CD4-positive, alpha-beta T cell treated with Interleukin-15 for 4 hours (primary cell): ENCODE measurements at regions not wholly inside any gene's neighbourhood (a gene's known extent, or its start where the extent isn't known, plus 50 kb on each side); places are given as distances from the start of the nearest gene placed in this dataset.

Source experiments
- DNase-seq: peaks from one replicate; pipeline ENCODE4 v3.0.0-alpha.2; 2020; ENCODE audit warnings: low spot score

GRCh38 chr11:127137771-127138280 lies 137.3 kb upstream of the KIRREL3 start:
- no peak for DNase-seq

- DNase-seq, result no peak
Measured at GRCh38 chr11:127136438-127136837, 135.9 kb upstream of the KIRREL3 start.

- no peak for DNase-seq
Measured at GRCh38 chr11:127135256-127135655, 134.7 kb upstream of the KIRREL3 start.

GRCh38 chr11:127133061-127133460 lies 132.5 kb upstream of the KIRREL3 start:
- DNase-seq, result no peak

- no peak for DNase-seq
Measured at GRCh38 chr11:127130321-127130720, 129.8 kb upstream of the KIRREL3 start.

GRCh38 chr11:127126986-127127385 lies 126.4 kb upstream of the KIRREL3 start:
- no peak for DNase-seq

- DNase-seq, result no peak
Measured at GRCh38 chr11:127119356-127119755, 118.8 kb upstream of the KIRREL3 start.

GRCh38 chr11:127118811-127119210 lies 118.2 kb upstream of the KIRREL3 start:
- DNase-seq, result no peak

- no peak for DNase-seq
Measured at GRCh38 chr11:127117231-127117739, 116.7 kb upstream of the KIRREL3 start.

GRCh38 chr11:127115844-127116243 lies 115.3 kb upstream of the KIRREL3 start:
- DNase-seq, result no peak

GRCh38 chr11:127114035-127114434 lies 113.5 kb upstream of the KIRREL3 start:
- DNase-seq, result no peak

- DNase-seq, result no peak
Measured at GRCh38 chr11:127110542-127110941, 110.0 kb upstream of the KIRREL3 start.

- DNase-seq, result no peak
Measured at GRCh38 chr11:127109796-127110480, 109.4 kb upstream of the KIRREL3 start.

GRCh38 chr11:127108838-127109237 lies 108.3 kb upstream of the KIRREL3 start:
- DNase-seq, result no peak

GRCh38 chr11:127106938-127107337 lies 106.4 kb upstream of the KIRREL3 start:
- no peak for DNase-seq

- DNase-seq, result no peak
Measured at GRCh38 chr11:127105593-127106541, 105.3 kb upstream of the KIRREL3 start.

- no peak for DNase-seq
Measured at GRCh38 chr11:127103586-127104388, 103.2 kb upstream of the KIRREL3 start.

- no peak for DNase-seq
Measured at GRCh38 chr11:127098684-127099083, 98.1 kb upstream of the KIRREL3 start.

- DNase-seq, result no peak
Measured at GRCh38 chr11:127080735-127081134, 80.2 kb upstream of the KIRREL3 start.

GRCh38 chr11:127075758-127076157 lies 75.2 kb upstream of the KIRREL3 start:
- DNase-seq, result no peak

- no peak for DNase-seq
Measured at GRCh38 chr11:127074151-127074761, 73.7 kb upstream of the KIRREL3 start.

GRCh38 chr11:127073621-127074020 lies 73.1 kb upstream of the KIRREL3 start:
- no peak for DNase-seq
